Esophagus muscularis mucosa (tissue), 4 donors: ENCODE measurements at regions not wholly inside any gene's neighbourhood (a gene's known extent, or its start where the extent isn't known, plus 50 kb on each side); places are given as distances from the start of the nearest gene placed in this dataset.

Experiments used
- DNase-seq: peaks from one replicate; pipeline ENCODE4 v3.0.0-alpha.2; 2017; ENCODE audit errors: extremely low spot score
- H3K27ac ChIP-seq, 4 donors: fragments of 200-600 bp; sonication (generic); replicated peaks in 1 of 4; 1 replicate in 3 of 4; 2 replicates in 1 of 4; pipeline ENCODE4 v1.5.1; 2016 to 2019; ENCODE audit warnings: mild to moderate bottlenecking in 1 of 4
- H3K27me3 ChIP-seq, 4 donors: fragments of 200-600 bp; sonication (generic); one replicate each; pipeline versions ENCODE4 v1.5.1 to v1.6.0; 2016 to 2019
- H3K36me3 ChIP-seq, 4 donors: fragments of 200-600 bp; sonication (generic); one replicate each; pipeline ENCODE4 v1.5.1; 2016 to 2019
- H3K4me1 ChIP-seq, 4 donors: fragments of 200-600 bp; sonication (generic); one replicate each; pipeline ENCODE4 v1.5.1; 2016 to 2019
- H3K4me3 ChIP-seq, 4 donors: fragments of 200-600 bp; sonication (generic); 1 replicate in 2 of 4; 2 replicates in 2 of 4; pipeline ENCODE4 v1.5.1; 2016 to 2019; ENCODE audit warnings: mild to moderate bottlenecking in 4 of 4, moderate library complexity in 1 of 4
- H3K9me3 ChIP-seq, 4 donors: fragments of 200-600 bp; sonication (generic); 1 replicate in 3 of 4; 2 replicates in 1 of 4; pipeline ENCODE4 v1.5.1; 2016 to 2019
- EP300 ChIP-seq: sonication (generic); formaldehyde crosslinking; IDR thresholded peaks from one replicate; pipeline ENCODE4 v1.6.1; 2017; ENCODE audit warnings: antibody characterized with exemption
- POLR2A ChIP-seq: fragments of 450-650 bp; IDR thresholded peaks from one replicate; pipeline ENCODE4 v1.6.1; 2017; ENCODE audit warnings: antibody characterized with exemption, moderate library complexity, mild to moderate bottlenecking, low read depth
- POLR2AphosphoS5 ChIP-seq, 2 donors: sonication (generic); formaldehyde crosslinking; IDR thresholded peaks; one replicate each; pipeline ENCODE4 v1.6.1; 2017; ENCODE audit warnings: antibody characterized with exemption in 2 of 2
- WGBS: methylation state at CpG from one replicate; pipeline ENCODE4 v1.1.5; 2018; 5-methylcytosine and 5-hydroxymethylcytosine counted together
- intact Hi-C: fragments of 100-400 bp; cut with DNase I; formaldehyde crosslinking; loops from one replicate; pipeline ENCODE4 v1.15.1; 2023
- TF ChIP-seq, protein P1 (sequence below), 3 experiments: fragments of 200-600 bp in 2 of 3; fragments of 450-650 bp in 1 of 3; sonication (generic) in 2 of 3; IDR thresholded peaks; one replicate each; pipeline ENCODE4 v1.5.1; 2017 to 2019; ENCODE audit warnings: antibody characterized with exemption in 3 of 3, mild to moderate bottlenecking in 2 of 3, moderate library complexity in 1 of 3

GRCh38 chr1:193326296-193326695, 139.9 kb upstream of the B3GALT2 start:
- Histone ChIP-seq H3K27ac (no peak overlapping the region), H3K4me1 (no peaks in the 10 kb centered on the region), H3K9me3 (peaks cover 0 to 3% (median 0%) of the 10 kb centered on the region in 4 donors), H3K36me3 (no peaks in the 10 kb centered on the region), H3K4me3 (no peak overlapping the region), H3K27me3 (no peaks in the 10 kb centered on the region)
- TF ChIP-seq EP300 (no peak), POLR2A (no peak), POLR2AphosphoS5 (IDR thresholded peaks at IDR 0.05) (no peak)
- TF ChIP-seq, protein P1, sequence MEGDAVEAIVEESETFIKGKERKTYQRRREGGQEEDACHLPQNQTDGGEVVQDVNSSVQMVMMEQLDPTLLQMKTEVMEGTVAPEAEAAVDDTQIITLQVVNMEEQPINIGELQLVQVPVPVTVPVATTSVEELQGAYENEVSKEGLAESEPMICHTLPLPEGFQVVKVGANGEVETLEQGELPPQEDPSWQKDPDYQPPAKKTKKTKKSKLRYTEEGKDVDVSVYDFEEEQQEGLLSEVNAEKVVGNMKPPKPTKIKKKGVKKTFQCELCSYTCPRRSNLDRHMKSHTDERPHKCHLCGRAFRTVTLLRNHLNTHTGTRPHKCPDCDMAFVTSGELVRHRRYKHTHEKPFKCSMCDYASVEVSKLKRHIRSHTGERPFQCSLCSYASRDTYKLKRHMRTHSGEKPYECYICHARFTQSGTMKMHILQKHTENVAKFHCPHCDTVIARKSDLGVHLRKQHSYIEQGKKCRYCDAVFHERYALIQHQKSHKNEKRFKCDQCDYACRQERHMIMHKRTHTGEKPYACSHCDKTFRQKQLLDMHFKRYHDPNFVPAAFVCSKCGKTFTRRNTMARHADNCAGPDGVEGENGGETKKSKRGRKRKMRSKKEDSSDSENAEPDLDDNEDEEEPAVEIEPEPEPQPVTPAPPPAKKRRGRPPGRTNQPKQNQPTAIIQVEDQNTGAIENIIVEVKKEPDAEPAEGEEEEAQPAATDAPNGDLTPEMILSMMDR (IDR thresholded peaks at IDR 0.05): no peak
- DNase-seq: no peak
- 82% methylated on average over 1 of the region's 1 CpG for WGBS
- intact Hi-C loops: no loop called here

DNA sequence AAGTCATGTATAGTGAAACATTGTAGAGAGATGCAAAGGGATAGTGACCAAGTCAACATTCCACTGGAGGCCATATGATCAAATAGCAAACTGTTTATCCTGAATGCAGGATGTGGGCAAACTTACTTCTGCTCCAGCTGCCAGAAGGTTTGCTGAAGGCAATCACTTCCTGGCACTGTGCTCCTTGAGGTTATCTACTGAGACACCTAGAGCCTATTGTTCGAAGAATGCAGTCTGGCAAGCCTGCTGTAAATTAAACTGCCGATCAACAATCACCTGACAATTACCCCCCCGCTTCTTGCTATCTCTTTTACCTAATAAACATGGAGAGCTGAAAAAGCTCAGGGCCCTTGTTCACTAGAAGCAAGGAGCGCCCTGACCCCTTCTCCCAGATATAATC, 139.4 kb upstream of the B3GALT2 start:
- intact Hi-C loops: no loop called here
- no peak for TF ChIP-seq POLR2A
- TF ChIP-seq POLR2AphosphoS5 (IDR thresholded peaks at IDR 0.05): no peak
- TF ChIP-seq EP300: no peak
- TF ChIP-seq, protein P1 (IDR thresholded peaks at IDR 0.05): no peak
- Histone ChIP-seq H3K4me3 (no peak overlapping the region), H3K27ac (no peak overlapping the region), H3K27me3 (no peaks in the 10 kb centered on the region), H3K4me1 (no peaks in the 10 kb centered on the region), H3K36me3 (no peaks in the 10 kb centered on the region), H3K9me3 (no peaks in the 10 kb centered on the region)
- WGBS: 93% methylated on average over 4 of the region's 4 CpGs
- DNase-seq: no peak

DNA sequence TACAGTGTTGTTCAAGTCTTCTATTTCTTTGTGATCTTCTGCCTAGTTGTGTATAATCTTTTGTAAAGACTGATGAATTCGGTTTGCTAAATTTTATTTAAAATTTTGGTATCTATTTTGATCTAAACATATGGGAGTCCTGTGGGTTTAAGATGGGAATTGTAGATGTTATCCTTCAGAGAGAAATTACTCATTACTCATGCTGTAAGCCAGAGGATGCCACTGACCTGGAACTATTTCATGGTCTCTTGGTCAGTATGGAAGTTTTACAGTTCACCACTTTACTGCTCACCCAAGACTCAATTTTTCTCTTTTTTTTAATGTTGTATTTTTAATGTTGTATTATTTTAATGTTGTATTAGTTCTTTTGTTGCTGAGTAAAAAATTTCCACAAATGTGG, 138.6 kb upstream of the B3GALT2 start:
- Histone ChIP-seq H3K27ac (no peak overlapping the region), H3K27me3 (no peaks in the 10 kb centered on the region), H3K4me3 (no peak overlapping the region), H3K4me1 (no peaks in the 10 kb centered on the region), H3K9me3 (no peaks in the 10 kb centered on the region), H3K36me3 (no peaks in the 10 kb centered on the region)
- no peak for DNase-seq
- TF ChIP-seq POLR2A (no peak), POLR2AphosphoS5 (IDR thresholded peaks at IDR 0.05) (no peak), EP300 (no peak)
- TF ChIP-seq, protein P1 (IDR thresholded peaks at IDR 0.05): no peak
- WGBS: 80% methylated on average over 1 of the region's 1 CpG
- intact Hi-C loops: no loop called here

- Histone ChIP-seq H3K4me3 (no peak overlapping the region), H3K9me3 (peaks cover 0 to 15% (median 6%) of the 10 kb centered on the region in 4 donors), H3K36me3 (no peaks in the 10 kb centered on the region), H3K4me1 (no peaks in the 10 kb centered on the region), H3K27ac (no peak overlapping the region), H3K27me3 (no peaks in the 10 kb centered on the region)
- intact Hi-C loops: no loop called here
- TF ChIP-seq POLR2A (no peak), EP300 (no peak), POLR2AphosphoS5 (IDR thresholded peaks at IDR 0.05) (no peak)
- TF ChIP-seq, protein P1 (IDR thresholded peaks at IDR 0.05): no peak
- DNase-seq: no peak
- 78% methylated on average over 2 of the region's 2 CpGs for WGBS
These were observed 135.8 kb upstream of the B3GALT2 start for GRCh38 chr1:193322211-193322610.

DNA sequence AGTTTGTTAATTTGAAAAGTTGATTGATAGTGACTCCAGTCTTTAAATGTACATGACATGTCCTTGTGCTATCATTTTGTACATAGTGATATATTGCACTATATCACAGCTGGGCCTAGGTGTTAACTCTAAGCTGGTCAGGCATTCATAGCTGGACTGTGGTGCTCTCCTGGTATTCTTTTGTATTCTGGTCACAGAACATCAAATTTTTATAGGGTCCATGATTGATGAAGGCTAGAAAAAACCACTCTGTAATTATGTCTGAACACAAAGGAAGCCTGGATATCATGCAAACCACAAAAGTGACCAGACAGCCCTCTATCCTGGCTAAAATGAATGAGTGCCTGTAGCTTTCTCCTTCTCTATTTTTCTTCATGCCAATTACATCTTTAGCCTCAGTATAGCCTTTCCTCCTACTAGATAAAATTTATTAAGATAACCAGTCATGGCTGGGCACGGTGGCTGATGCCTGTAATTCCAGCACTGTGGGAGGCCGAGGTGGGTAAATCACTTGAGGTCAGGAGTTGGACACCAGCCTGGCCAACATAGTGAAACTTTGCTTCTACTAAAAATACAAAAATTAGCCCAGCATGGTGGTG, 134.9 kb upstream of the B3GALT2 start:
- Histone ChIP-seq H3K27me3 (no peaks in the 10 kb centered on the region), H3K27ac (no peak overlapping the region), H3K4me1 (no peaks in the 10 kb centered on the region), H3K36me3 (no peaks in the 10 kb centered on the region), H3K4me3 (no peak overlapping the region), H3K9me3 (peaks cover 0 to 15% (median 6%) of the 10 kb centered on the region in 4 donors)
- intact Hi-C loops: no loop called here
- DNase-seq: no peak
- 95% methylated on average over 2 of the region's 2 CpGs for WGBS
- no peak for TF ChIP-seq POLR2AphosphoS5 (IDR thresholded peaks at IDR 0.05)
- TF ChIP-seq, protein P1 (IDR thresholded peaks at IDR 0.05): no peak
- TF ChIP-seq POLR2A: no peak
- TF ChIP-seq EP300: no peak
